SU-DHL-6 (cell line): ENCODE measurements at regions not wholly inside any gene's neighbourhood (a gene's known extent, or its start where the extent isn't known, plus 50 kb on each side); places are given as distances from the start of the nearest gene placed in this dataset.

Experiments used
- EZH2phosphoT487 ChIP-seq: fragments of 200-600 bp; sonication (generic), shearing (Covaris generic); conservative IDR thresholded peaks from 2 replicates; pipeline ENCODE4 v1.6.1; 2018; ENCODE audit warnings: mild to moderate bottlenecking, antibody characterized with exemption, low read length, moderate library complexity, mixed read lengths
- TF ChIP-seq, protein P1 (sequence below): fragments of 200-600 bp; sonication (generic); IDR thresholded peaks from one replicate; pipeline ENCODE4 v1.5.1; 2017; ENCODE audit warnings: antibody characterized with exemption, mild to moderate bottlenecking, low read length, moderate library complexity; ENCODE audit not compliant: insufficient read depth, poor library complexity, severe bottlenecking

- TF ChIP-seq, protein P1, sequence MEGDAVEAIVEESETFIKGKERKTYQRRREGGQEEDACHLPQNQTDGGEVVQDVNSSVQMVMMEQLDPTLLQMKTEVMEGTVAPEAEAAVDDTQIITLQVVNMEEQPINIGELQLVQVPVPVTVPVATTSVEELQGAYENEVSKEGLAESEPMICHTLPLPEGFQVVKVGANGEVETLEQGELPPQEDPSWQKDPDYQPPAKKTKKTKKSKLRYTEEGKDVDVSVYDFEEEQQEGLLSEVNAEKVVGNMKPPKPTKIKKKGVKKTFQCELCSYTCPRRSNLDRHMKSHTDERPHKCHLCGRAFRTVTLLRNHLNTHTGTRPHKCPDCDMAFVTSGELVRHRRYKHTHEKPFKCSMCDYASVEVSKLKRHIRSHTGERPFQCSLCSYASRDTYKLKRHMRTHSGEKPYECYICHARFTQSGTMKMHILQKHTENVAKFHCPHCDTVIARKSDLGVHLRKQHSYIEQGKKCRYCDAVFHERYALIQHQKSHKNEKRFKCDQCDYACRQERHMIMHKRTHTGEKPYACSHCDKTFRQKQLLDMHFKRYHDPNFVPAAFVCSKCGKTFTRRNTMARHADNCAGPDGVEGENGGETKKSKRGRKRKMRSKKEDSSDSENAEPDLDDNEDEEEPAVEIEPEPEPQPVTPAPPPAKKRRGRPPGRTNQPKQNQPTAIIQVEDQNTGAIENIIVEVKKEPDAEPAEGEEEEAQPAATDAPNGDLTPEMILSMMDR: no peak
- TF ChIP-seq EZH2phosphoT487: no peak
Observed at GRCh38 chr11:23413057-23413456, 552.8 kb upstream of the CCDC179 start.
